Right lobe of liver (tissue), 4 donors: ENCODE measurements at regions not wholly inside any gene's neighbourhood (a gene's known extent, or its start where the extent isn't known, plus 50 kb on each side); places are given as distances from the start of the nearest gene placed in this dataset.

ENCODE experiments used
- POLR2A ChIP-seq: fragments of 450-650 bp; IDR thresholded peaks from one replicate; pipeline ENCODE4 v1.6.1; 2017; ENCODE audit warnings: antibody characterized with exemption, mild to moderate bottlenecking
- TF ChIP-seq, protein P1 (sequence below), 4 donors: fragments of 200-600 bp in 3 of 4; fragments of 450-650 bp in 1 of 4; IDR thresholded peaks; one replicate each; pipeline versions ENCODE4 v1.5.1 to v1.8.0; 2016 to 2022; ENCODE audit warnings: antibody characterized with exemption in 4 of 4, mild to moderate bottlenecking in 2 of 4
- donor health status: DM: no; HTN: no; CAD: no.
- donor health status: DM: no; HTN: no; CAD: no.
- donor health status: DM: no; HTN: yes; CAD: no.

DNA sequence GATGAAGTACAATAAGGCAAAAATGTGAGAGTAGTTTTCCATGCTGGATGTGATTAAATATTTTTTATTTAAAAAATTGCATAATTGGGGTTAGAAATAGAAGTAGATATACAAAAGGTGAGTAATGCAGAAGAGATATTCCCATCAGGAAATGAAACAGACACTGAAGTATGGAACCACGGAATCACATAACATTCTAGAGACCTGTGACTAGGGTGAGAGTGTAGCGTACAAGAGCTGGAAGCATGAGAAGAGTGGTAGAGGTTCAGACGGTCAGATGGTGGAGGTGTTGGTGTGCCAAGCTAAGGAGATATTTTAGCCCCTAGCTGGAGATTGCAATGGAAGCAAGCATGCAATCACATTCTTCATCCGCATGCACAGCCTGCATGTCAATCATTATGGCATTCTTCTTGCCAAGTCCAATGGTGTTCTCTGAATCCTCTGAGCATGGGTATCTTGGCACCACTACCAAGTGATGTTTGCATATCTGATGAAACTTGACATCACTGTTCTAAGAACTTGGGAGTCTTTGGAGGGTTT, 587.8 kb downstream of the PSAT1 start:
- TF ChIP-seq, protein P1, sequence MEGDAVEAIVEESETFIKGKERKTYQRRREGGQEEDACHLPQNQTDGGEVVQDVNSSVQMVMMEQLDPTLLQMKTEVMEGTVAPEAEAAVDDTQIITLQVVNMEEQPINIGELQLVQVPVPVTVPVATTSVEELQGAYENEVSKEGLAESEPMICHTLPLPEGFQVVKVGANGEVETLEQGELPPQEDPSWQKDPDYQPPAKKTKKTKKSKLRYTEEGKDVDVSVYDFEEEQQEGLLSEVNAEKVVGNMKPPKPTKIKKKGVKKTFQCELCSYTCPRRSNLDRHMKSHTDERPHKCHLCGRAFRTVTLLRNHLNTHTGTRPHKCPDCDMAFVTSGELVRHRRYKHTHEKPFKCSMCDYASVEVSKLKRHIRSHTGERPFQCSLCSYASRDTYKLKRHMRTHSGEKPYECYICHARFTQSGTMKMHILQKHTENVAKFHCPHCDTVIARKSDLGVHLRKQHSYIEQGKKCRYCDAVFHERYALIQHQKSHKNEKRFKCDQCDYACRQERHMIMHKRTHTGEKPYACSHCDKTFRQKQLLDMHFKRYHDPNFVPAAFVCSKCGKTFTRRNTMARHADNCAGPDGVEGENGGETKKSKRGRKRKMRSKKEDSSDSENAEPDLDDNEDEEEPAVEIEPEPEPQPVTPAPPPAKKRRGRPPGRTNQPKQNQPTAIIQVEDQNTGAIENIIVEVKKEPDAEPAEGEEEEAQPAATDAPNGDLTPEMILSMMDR (IDR thresholded peaks at IDR 0.05), result no peak
- no peak for TF ChIP-seq POLR2A
